ENCODE measurements at regions not wholly inside any gene's neighbourhood (a gene's known extent, or its start where the extent isn't known, plus 50 kb on each side); places are given as distances from the start of the nearest gene placed in this dataset.

DNA sequence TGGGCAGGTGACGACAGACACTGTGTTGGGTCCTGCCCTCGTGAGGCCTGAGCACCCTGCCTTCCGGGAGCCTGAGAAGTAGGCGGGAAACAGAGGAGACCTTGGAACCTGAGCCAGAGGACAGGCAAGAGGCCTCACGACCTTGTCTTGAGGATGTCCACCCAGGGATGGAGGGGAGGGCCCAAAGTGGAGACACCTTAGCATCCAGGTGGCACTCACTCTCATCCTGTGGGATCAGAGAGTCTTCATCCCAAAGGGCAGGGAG, 347.2 kb downstream of the NPHP4 start:
- no peak overlapping the region for H3K9ac ChIP-seq (ENCODE audit: low read length)
- ATAC-seq (ENCODE audit: low read depth), result no peak
- no peak for DNase-seq
- H3K4me1 Mint-ChIP-seq, result no peaks in the 10 kb centered on the region
- no peak overlapping the region for H3K27ac ChIP-seq (ENCODE audit: low read length in 2 of 2)
- 85% methylated on average over 5 of the region's 5 CpGs for WGBS (ENCODE audit: insufficient coverage)
- H3K9me3 Mint-ChIP-seq (ENCODE audit: insufficient read depth), result peaks cover 2% of the 10 kb centered on the region
- intact Hi-C loops (cut with micrococcal nuclease), result no loop called here
- CTCF ChIA-PET, result no interaction called here
- H3K4me3 Mint-ChIP-seq, result no peak overlapping the region
- POLR2A ChIA-PET, result no interaction called here
- H2AFZ ChIP-seq (ENCODE audit: insufficient read depth, low read depth, low read length, poor library complexity, severe bottlenecking), result no peak overlapping the region
- no peak overlapping the region for H3K4me2 ChIP-seq (replicated peaks; ENCODE audit: low read depth, low read length, poor library complexity, severe bottlenecking)
- no peaks in the 10 kb centered on the region for H3K4me1 ChIP-seq (ENCODE audit: control insufficient read depth in 2 of 2, insufficient read depth in 2 of 2, low read length in 2 of 2)
- peaks cover 0 to 42% (median 0%) of the 10 kb centered on the region in 3 donors for H3K9me3 ChIP-seq (ENCODE audit: control extremely low read depth in 1 of 3, control insufficient read depth in 2 of 3, insufficient read depth in 1 of 3, low read length in 2 of 3)
- no peaks in the 10 kb centered on the region for H3K36me3 ChIP-seq (replicated peaks in 1 of 2; ENCODE audit: control extremely low read depth in 1 of 2, control insufficient read depth in 1 of 2, extremely low read depth in 1 of 2, insufficient read depth in 2 of 2, low read length in 1 of 2)
- TF ChIP-seq, protein P1, sequence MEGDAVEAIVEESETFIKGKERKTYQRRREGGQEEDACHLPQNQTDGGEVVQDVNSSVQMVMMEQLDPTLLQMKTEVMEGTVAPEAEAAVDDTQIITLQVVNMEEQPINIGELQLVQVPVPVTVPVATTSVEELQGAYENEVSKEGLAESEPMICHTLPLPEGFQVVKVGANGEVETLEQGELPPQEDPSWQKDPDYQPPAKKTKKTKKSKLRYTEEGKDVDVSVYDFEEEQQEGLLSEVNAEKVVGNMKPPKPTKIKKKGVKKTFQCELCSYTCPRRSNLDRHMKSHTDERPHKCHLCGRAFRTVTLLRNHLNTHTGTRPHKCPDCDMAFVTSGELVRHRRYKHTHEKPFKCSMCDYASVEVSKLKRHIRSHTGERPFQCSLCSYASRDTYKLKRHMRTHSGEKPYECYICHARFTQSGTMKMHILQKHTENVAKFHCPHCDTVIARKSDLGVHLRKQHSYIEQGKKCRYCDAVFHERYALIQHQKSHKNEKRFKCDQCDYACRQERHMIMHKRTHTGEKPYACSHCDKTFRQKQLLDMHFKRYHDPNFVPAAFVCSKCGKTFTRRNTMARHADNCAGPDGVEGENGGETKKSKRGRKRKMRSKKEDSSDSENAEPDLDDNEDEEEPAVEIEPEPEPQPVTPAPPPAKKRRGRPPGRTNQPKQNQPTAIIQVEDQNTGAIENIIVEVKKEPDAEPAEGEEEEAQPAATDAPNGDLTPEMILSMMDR (IDR thresholded peaks at IDR 0.05), result no peak
- no peak for TF ChIP-seq EZH2 (IDR thresholded peaks at IDR 0.05; ENCODE audit: borderline replicate concordance, insufficient read depth, low read depth, low read length, poor library complexity, severe bottlenecking)
- no peaks in the 10 kb centered on the region for H3K79me2 ChIP-seq (ENCODE audit: control insufficient read depth, insufficient read depth, low read length)
- peaks cover 12% of the 10 kb centered on the region for H3K27me3 Mint-ChIP-seq
- no peak overlapping the region for H3K4me3 ChIP-seq (ENCODE audit: control extremely low read depth in 1 of 5, extremely low read depth in 1 of 5, insufficient read depth in 1 of 5, low read depth in 2 of 5, low read length in 4 of 5)
- H3K27ac Mint-ChIP-seq, result no peak overlapping the region
- peaks cover 0 to 6% (median 0%) of the 10 kb centered on the region in 4 experiments for H3K27me3 ChIP-seq (replicated peaks in 1 of 4; ENCODE audit: control extremely low read depth in 1 of 4, control insufficient read depth in 3 of 4, insufficient read depth in 4 of 4, low read length in 3 of 4)
- no peaks in the 10 kb centered on the region for H4K20me1 ChIP-seq (ENCODE audit: control insufficient read depth, insufficient read depth, low read length, poor library complexity, severe bottlenecking)

DNA sequence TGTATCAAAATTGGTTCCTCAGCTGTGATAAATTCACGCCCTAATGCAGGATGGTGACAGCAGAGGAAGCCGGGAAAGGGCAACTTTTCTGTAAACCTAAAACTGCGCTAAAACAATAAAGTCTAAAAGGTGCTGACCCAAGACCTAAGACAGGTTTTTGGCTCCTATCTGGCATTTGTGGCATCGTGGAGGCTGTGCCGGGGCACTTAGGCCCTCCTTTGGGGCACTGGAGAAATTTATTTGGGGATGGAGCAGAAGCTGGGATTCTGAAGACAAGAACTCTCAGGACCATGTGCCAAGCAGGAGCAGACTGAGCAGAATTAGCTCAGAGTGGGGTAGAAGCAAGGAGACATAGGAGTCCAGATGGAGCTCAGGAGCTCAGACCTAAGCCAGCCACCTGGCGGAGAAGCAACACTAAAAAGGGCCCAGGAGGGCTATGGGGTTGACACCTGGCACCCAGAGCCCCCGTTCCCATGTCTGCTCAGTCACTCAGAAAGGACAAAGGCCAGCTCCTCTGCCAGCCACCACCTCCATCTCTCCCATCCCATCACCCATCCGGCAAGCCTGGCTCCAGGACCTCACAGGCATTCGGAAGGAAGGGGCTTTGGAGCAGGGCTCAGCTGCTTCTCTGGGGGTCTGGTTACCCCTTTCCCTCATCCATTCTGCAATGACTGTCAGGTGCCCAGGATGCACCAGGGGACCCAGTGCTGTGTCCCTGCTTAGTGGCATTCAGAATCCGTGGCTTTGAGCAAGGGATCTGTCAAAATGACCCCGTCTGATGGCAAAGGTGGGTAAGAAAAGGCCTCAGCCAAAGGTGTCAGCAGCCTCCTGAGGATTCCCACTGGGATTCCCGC, 347.7 kb downstream of the NPHP4 start:
- Histone ChIP-seq H4K20me1 (ENCODE audit: control insufficient read depth, insufficient read depth, low read length, poor library complexity, severe bottlenecking) (no peaks in the 10 kb centered on the region), H2AFZ (ENCODE audit: insufficient read depth, low read depth, low read length, poor library complexity, severe bottlenecking) (no peak overlapping the region), H3K4me1 (ENCODE audit: control insufficient read depth in 2 of 2, insufficient read depth in 2 of 2, low read length in 2 of 2) (no peaks in the 10 kb centered on the region), H3K9me3 (ENCODE audit: control extremely low read depth in 1 of 3, control insufficient read depth in 2 of 3, insufficient read depth in 1 of 3, low read length in 2 of 3) (peaks cover 0 to 42% (median 0%) of the 10 kb centered on the region in 3 donors), H3K4me3 (ENCODE audit: control extremely low read depth in 1 of 5, extremely low read depth in 1 of 5, insufficient read depth in 1 of 5, low read depth in 2 of 5, low read length in 4 of 5) (no peak overlapping the region), H3K4me2 (replicated peaks; ENCODE audit: low read depth, low read length, poor library complexity, severe bottlenecking) (no peak overlapping the region), H3K9ac (ENCODE audit: low read length) (no peak overlapping the region), H3K27me3 (replicated peaks in 1 of 4; ENCODE audit: control extremely low read depth in 1 of 4, control insufficient read depth in 3 of 4, insufficient read depth in 4 of 4, low read length in 3 of 4) (peaks cover 0 to 6% (median 0%) of the 10 kb centered on the region in 4 experiments), H3K79me2 (ENCODE audit: control insufficient read depth, insufficient read depth, low read length) (no peaks in the 10 kb centered on the region), H3K27ac (ENCODE audit: low read length in 2 of 2) (no peak overlapping the region), H3K36me3 (replicated peaks in 1 of 2; ENCODE audit: control extremely low read depth in 1 of 2, control insufficient read depth in 1 of 2, extremely low read depth in 1 of 2, insufficient read depth in 2 of 2, low read length in 1 of 2) (no peaks in the 10 kb centered on the region)
- ATAC-seq (ENCODE audit: low read depth) (no peak), DNase-seq (no peak)
- Mint-ChIP-seq H3K9me3 (ENCODE audit: insufficient read depth) (peaks cover 4% of the 10 kb centered on the region), H3K27ac (no peak overlapping the region), H3K27me3 (peaks cover 12% of the 10 kb centered on the region), H3K4me1 (no peaks in the 10 kb centered on the region), H3K4me3 (no peak overlapping the region)
- intact Hi-C loops (cut with micrococcal nuclease), result no loop called here
- WGBS (ENCODE audit: insufficient coverage), result 90% methylated on average over 12 of the region's 12 CpGs
- no peak for TF ChIP-seq EZH2 (IDR thresholded peaks at IDR 0.05; ENCODE audit: borderline replicate concordance, insufficient read depth, low read depth, low read length, poor library complexity, severe bottlenecking)
- TF ChIP-seq, protein P1 (IDR thresholded peaks at IDR 0.05), result no peak
- ChIA-PET CTCF (no interaction called here), POLR2A (no interaction called here)
